Neural progenitor cell (in vitro differentiated cells): ENCODE measurements at regions not wholly inside any gene's neighbourhood (a gene's known extent, or its start where the extent isn't known, plus 50 kb on each side); places are given as distances from the start of the nearest gene placed in this dataset.

Experiments used
- DNase-seq: peaks from one replicate; pipeline ENCODE4 v3.0.0-alpha.2; 2016; ENCODE audit warnings: low spot score
- H2AFZ ChIP-seq: fragments of 200-600 bp; sonication (generic); replicated peaks from 2 replicates; pipeline ENCODE4 v1.6.1; 2016; ENCODE audit warnings: antibody characterized with exemption
- H3F3A ChIP-seq: fragments of 200-600 bp; sonication (generic); 2 replicates; pipeline ENCODE4 v1.6.1; 2016; ENCODE audit warnings: antibody characterized with exemption, low read depth
- H3K27ac ChIP-seq: fragments of 200-600 bp; sonication (generic); 2 replicates; pipeline ENCODE4 v1.5.1; 2016; ENCODE audit warnings: mild to moderate bottlenecking
- H3K27me3 ChIP-seq: fragments of 200-600 bp; sonication (generic); 2 replicates; pipeline ENCODE4 v1.6.1; 2016; ENCODE audit warnings: mild to moderate bottlenecking, moderate library complexity
- H3K36me3 ChIP-seq: fragments of 200-600 bp; sonication (generic); 2 replicates; pipeline ENCODE4 v1.5.1; 2016
- H3K4me1 ChIP-seq: fragments of 200-600 bp; sonication (generic); 2 replicates; pipeline ENCODE4 v1.6.1; 2016; ENCODE audit warnings: mixed run types
- H3K4me2 ChIP-seq: fragments of 200-600 bp; sonication (generic); 2 replicates; pipeline ENCODE4 v1.6.1; 2016
- H3K4me3 ChIP-seq: fragments of 200-600 bp; sonication (generic); 2 replicates; pipeline ENCODE4 v1.5.1; 2016
- H3K79me2 ChIP-seq: fragments of 200-600 bp; sonication (generic); 2 replicates; pipeline ENCODE4 v1.6.1; 2016; ENCODE audit warnings: low read depth
- H3K9ac ChIP-seq: fragments of 200-600 bp; sonication (generic); 2 replicates; pipeline ENCODE4 v1.6.1; 2016
- H3K9me3 ChIP-seq: fragments of 200-600 bp; sonication (generic); 2 replicates; pipeline ENCODE4 v1.5.1; 2016; ENCODE audit warnings: low read depth
- H4K20me1 ChIP-seq: fragments of 200-600 bp; sonication (generic); 2 replicates; pipeline ENCODE4 v1.6.1; 2016; ENCODE audit warnings: low read depth
- H3K27ac Mint-ChIP-seq: 3 replicates; pipeline ENCODE4 v1.8.0; 2021; ENCODE audit warnings: mixed read lengths
- H3K27me3 Mint-ChIP-seq: 2 replicates; pipeline ENCODE4 v1.8.0; 2022; ENCODE audit warnings: low read depth, mild to moderate bottlenecking, inconsistent platforms, moderate library complexity, mixed read lengths; ENCODE audit not compliant: insufficient read depth
- H3K36me3 Mint-ChIP-seq: 3 replicates; pipeline ENCODE4 v1.8.0; 2021; ENCODE audit warnings: mixed read lengths
- H3K4me1 Mint-ChIP-seq: 3 replicates; pipeline ENCODE4 v1.8.0; 2021; ENCODE audit warnings: mixed read lengths
- H3K4me3 Mint-ChIP-seq: 3 replicates; pipeline ENCODE4 v1.8.0; 2021; ENCODE audit warnings: mild to moderate bottlenecking, moderate library complexity, mixed read lengths
- H3K9me3 Mint-ChIP-seq: 3 replicates; pipeline ENCODE4 v1.8.0; 2020; ENCODE audit warnings: mixed read lengths
- EZH2 ChIP-seq: fragments of 200-600 bp; sonication (generic); IDR thresholded peaks from 2 replicates; pipeline ENCODE4 v1.6.1; 2017; ENCODE audit warnings: antibody characterized with exemption, mild to moderate bottlenecking, moderate library complexity
- EZH2phosphoT487 ChIP-seq: fragments of 200-600 bp; sonication (generic); IDR thresholded peaks from 2 replicates; pipeline ENCODE4 v1.6.1; 2017; ENCODE audit warnings: antibody characterized with exemption
- TF ChIP-seq, protein P1 (sequence below): fragments of 200-600 bp; sonication (generic); IDR thresholded peaks from 2 replicates; pipeline ENCODE4 v1.5.1; 2017; ENCODE audit warnings: antibody characterized with exemption, mild to moderate bottlenecking

DNA sequence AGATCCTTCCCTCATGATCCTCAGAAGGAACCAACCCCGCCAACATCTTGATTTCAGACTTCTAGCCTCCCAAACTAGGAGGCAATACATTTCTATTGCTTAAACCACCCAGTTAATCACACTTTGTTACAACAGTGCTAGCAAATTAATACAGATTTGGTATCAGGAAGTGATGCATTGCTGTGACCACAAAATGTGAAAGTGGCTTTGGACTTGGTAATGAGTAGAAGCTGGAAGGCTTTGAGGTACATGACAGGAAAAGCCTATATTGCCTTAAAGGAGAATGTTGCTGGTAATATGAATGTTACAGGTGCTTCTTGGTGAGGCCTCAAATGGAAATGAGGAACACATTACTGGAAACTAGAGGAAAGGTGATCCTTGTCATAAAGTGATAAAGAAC lies 260.3 kb downstream of the SATB2 start:
- Mint-ChIP-seq H3K9me3 (no peaks in the 10 kb centered on the region), H3K27ac (no peak overlapping the region), H3K27me3 (peaks cover 5% of the 10 kb centered on the region), H3K36me3 (no peaks in the 10 kb centered on the region), H3K4me3 (no peak overlapping the region), H3K4me1 (peaks cover 4% of the 10 kb centered on the region)
- Histone ChIP-seq H3K4me1 (no peaks in the 10 kb centered on the region), H3K36me3 (no peaks in the 10 kb centered on the region), H3F3A (no peaks in the 10 kb centered on the region), H2AFZ (no peak overlapping the region), H3K9me3 (no peaks in the 10 kb centered on the region), H3K4me3 (no peak overlapping the region), H3K27ac (no peak overlapping the region), H3K4me2 (no peak overlapping the region), H3K79me2 (no peaks in the 10 kb centered on the region), H3K27me3 (no peaks in the 10 kb centered on the region), H4K20me1 (no peaks in the 10 kb centered on the region), H3K9ac (no peak overlapping the region)
- no peak for DNase-seq
- no peak for TF ChIP-seq EZH2
- TF ChIP-seq, protein P1, sequence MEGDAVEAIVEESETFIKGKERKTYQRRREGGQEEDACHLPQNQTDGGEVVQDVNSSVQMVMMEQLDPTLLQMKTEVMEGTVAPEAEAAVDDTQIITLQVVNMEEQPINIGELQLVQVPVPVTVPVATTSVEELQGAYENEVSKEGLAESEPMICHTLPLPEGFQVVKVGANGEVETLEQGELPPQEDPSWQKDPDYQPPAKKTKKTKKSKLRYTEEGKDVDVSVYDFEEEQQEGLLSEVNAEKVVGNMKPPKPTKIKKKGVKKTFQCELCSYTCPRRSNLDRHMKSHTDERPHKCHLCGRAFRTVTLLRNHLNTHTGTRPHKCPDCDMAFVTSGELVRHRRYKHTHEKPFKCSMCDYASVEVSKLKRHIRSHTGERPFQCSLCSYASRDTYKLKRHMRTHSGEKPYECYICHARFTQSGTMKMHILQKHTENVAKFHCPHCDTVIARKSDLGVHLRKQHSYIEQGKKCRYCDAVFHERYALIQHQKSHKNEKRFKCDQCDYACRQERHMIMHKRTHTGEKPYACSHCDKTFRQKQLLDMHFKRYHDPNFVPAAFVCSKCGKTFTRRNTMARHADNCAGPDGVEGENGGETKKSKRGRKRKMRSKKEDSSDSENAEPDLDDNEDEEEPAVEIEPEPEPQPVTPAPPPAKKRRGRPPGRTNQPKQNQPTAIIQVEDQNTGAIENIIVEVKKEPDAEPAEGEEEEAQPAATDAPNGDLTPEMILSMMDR: no peak
- no peak for TF ChIP-seq EZH2phosphoT487

- H3K27ac ChIP-seq: no peak overlapping the region
- H3K9me3 ChIP-seq: no peaks in the 10 kb centered on the region
- H3K4me3 Mint-ChIP-seq: no peak overlapping the region
- no peaks in the 10 kb centered on the region for H3K9me3 Mint-ChIP-seq
- no peaks in the 10 kb centered on the region for H4K20me1 ChIP-seq
- H3K27ac Mint-ChIP-seq: no peak overlapping the region
- H3K79me2 ChIP-seq: no peaks in the 10 kb centered on the region
- no peaks in the 10 kb centered on the region for H3K36me3 ChIP-seq
- H2AFZ ChIP-seq: no peak overlapping the region
- DNase-seq: no peak
- no peaks in the 10 kb centered on the region for H3K36me3 Mint-ChIP-seq
- H3K4me1 ChIP-seq: peaks cover 2% of the 10 kb centered on the region
- no peak overlapping the region for H3K4me2 ChIP-seq
- no peak overlapping the region for H3K4me3 ChIP-seq
- H3K27me3 Mint-ChIP-seq: peaks cover 5% of the 10 kb centered on the region
- TF ChIP-seq EZH2 (no peak), EZH2phosphoT487 (no peak)
- TF ChIP-seq, protein P1: no peak
- H3K9ac ChIP-seq: no peak overlapping the region
- peaks cover 6% of the 10 kb centered on the region for H3K4me1 Mint-ChIP-seq
- no peaks in the 10 kb centered on the region for H3K27me3 ChIP-seq
- peaks cover 2% of the 10 kb centered on the region for H3F3A ChIP-seq
These were observed 261.1 kb downstream of the SATB2 start for GRCh38 chr2:199196686-199197085.

- Histone ChIP-seq H3K4me3 (no peak overlapping the region), H3K27me3 (no peaks in the 10 kb centered on the region), H4K20me1 (no peaks in the 10 kb centered on the region), H3K4me1 (peaks cover 9% of the 10 kb centered on the region), H3K36me3 (no peaks in the 10 kb centered on the region), H2AFZ (no peak overlapping the region), H3K79me2 (no peaks in the 10 kb centered on the region), H3K27ac (no peak overlapping the region), H3K9ac (no peak overlapping the region), H3K9me3 (no peaks in the 10 kb centered on the region), H3K4me2 (no peak overlapping the region), H3F3A (peaks cover 7% of the 10 kb centered on the region)
- H3K4me3 Mint-ChIP-seq: no peak overlapping the region
- peaks cover 12% of the 10 kb centered on the region for H3K4me1 Mint-ChIP-seq
- no peaks in the 10 kb centered on the region for H3K9me3 Mint-ChIP-seq
- H3K27ac Mint-ChIP-seq: no peak overlapping the region
- DNase-seq: no peak
- no peak for TF ChIP-seq EZH2
- TF ChIP-seq, protein P1: no peak
- no peak for TF ChIP-seq EZH2phosphoT487
- H3K36me3 Mint-ChIP-seq: no peaks in the 10 kb centered on the region
- peaks cover 5% of the 10 kb centered on the region for H3K27me3 Mint-ChIP-seq
These were observed 261.7 kb downstream of the SATB2 start for GRCh38 chr2:199195927-199196502.
